ENCODE measurements at regions not wholly inside any gene's neighbourhood (a gene's known extent, or its start where the extent isn't known, plus 50 kb on each side); places are given as distances from the start of the nearest gene placed in this dataset.
"Not testable (repeated sequence)": the region's sequence is repeated elsewhere in the genome, so short reads cannot be mapped to it uniquely, and the experiment has no call there.

DNA sequence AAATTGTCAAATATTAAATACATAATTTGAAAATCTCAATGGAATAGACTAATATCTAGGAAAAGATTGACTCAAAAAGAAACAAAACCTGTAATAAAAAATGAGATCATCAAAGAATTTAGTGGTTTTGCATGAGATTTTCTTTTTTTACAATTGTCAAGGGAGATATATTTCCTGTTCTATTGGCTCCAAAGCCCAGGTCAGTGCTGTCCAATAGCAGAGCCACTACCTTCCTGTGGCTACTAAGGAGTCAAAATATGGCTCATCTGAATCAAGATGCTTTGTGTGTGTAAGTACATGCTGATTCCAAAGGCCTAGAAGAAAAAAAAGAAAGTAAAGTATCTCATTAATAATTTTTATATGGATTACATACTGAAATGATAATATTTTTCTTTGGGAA, 191.9 kb downstream of the C7orf25 start:
- H3K27ac ChIP-seq = no peak overlapping the region
- no peaks in the 10 kb centered on the region for H3K4me1 ChIP-seq
- DNase-seq (ENCODE audit: low spot score in 2 of 2) = no peak
- H3K9me3 ChIP-seq = no peaks in the 10 kb centered on the region
- H3K4me3 ChIP-seq = no peak overlapping the region
- TF ChIP-seq CTCF (IDR thresholded peaks at IDR 0.05) (no peak), POLR2AphosphoS5 (IDR thresholded peaks at IDR 0.05) (no peak), EP300 (IDR thresholded peaks at IDR 0.05) (no peak), POLR2A (IDR thresholded peaks at IDR 0.05) (no peak)
- H3K27me3 ChIP-seq = no peaks in the 10 kb centered on the region
- H3K36me3 ChIP-seq = no peaks in the 10 kb centered on the region

- not testable (repeated sequence) for H3K27me3 ChIP-seq; H3K4me1 ChIP-seq; H3K27ac ChIP-seq; H3K9me3 ChIP-seq; DNase-seq (ENCODE audit: low spot score in 2 of 2); H3K36me3 ChIP-seq; H3K4me3 ChIP-seq
- WGBS = 85% methylated on average over 2 of the region's 2 CpGs
Measured at GRCh38 chr7:42718466-42718865, 193.4 kb downstream of the C7orf25 start.

GRCh38 chr7:42714356-42714755, 197.5 kb downstream of the C7orf25 start:
- TF ChIP-seq EP300 (IDR thresholded peaks at IDR 0.05) = no peak
- no peak for TF ChIP-seq CTCF (IDR thresholded peaks at IDR 0.05)
- TF ChIP-seq POLR2A (IDR thresholded peaks at IDR 0.05) = no peak
- H3K27ac ChIP-seq = no peak overlapping the region
- H3K9me3 ChIP-seq = no peaks in the 10 kb centered on the region
- H3K4me1 ChIP-seq = no peaks in the 10 kb centered on the region
- no peaks in the 10 kb centered on the region for H3K27me3 ChIP-seq
- no peaks in the 10 kb centered on the region for H3K36me3 ChIP-seq
- H3K4me3 ChIP-seq = no peak overlapping the region
- no peak for DNase-seq (ENCODE audit: low spot score in 2 of 2)
- 47% methylated on average over 2 of the region's 2 CpGs for WGBS

GRCh38 chr7:42709284-42709683, 202.6 kb downstream of the C7orf25 start:
- Histone ChIP-seq H3K27ac (no peak overlapping the region), H3K9me3 (no peaks in the 10 kb centered on the region), H3K36me3 (no peaks in the 10 kb centered on the region), H3K27me3 (no peaks in the 10 kb centered on the region), H3K4me1 (no peaks in the 10 kb centered on the region), H3K4me3 (no peak overlapping the region)
- 86% methylated on average over 3 of the region's 3 CpGs for WGBS
- DNase-seq (ENCODE audit: low spot score in 2 of 2) = no peak
- TF ChIP-seq POLR2A (IDR thresholded peaks at IDR 0.05) (no peak), POLR2AphosphoS5 (IDR thresholded peaks at IDR 0.05) (no peak), CTCF (IDR thresholded peaks at IDR 0.05) (no peak), EP300 (IDR thresholded peaks at IDR 0.05) (no peak)

DNA sequence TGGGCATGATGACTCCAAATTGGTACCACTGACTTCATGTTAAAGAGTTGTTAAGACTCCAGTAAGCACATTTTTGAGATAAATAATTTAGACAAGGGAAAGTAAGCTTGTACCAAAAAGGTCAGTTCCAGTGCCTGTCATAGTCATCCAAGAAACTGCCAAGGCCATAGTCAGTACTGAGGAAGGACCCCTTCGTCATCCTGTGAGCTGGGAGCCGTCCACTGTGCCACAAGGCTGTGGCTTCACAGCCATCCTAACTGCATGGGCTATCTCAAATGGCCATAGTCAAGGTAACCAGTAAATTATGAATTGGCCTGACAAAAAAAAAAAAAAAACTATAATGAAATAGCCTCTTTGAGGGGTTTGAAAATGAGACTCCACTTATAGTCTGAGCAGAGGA, 207.2 kb downstream of the C7orf25 start:
- H3K4me1 ChIP-seq = peaks cover 3% of the 10 kb centered on the region
- H3K4me3 ChIP-seq = no peak overlapping the region
- no peak overlapping the region for H3K27ac ChIP-seq
- H3K27me3 ChIP-seq = no peaks in the 10 kb centered on the region
- no peak for TF ChIP-seq EP300 (IDR thresholded peaks at IDR 0.05)
- TF ChIP-seq CTCF (IDR thresholded peaks at IDR 0.05) = no peak
- no peak for TF ChIP-seq POLR2AphosphoS5 (IDR thresholded peaks at IDR 0.05)
- TF ChIP-seq POLR2A (IDR thresholded peaks at IDR 0.05) = no peak
- no peaks in the 10 kb centered on the region for H3K36me3 ChIP-seq
- DNase-seq (ENCODE audit: low spot score in 2 of 2) = no peak
- WGBS = 89% methylated on average over 2 of the region's 2 CpGs
- H3K9me3 ChIP-seq = no peaks in the 10 kb centered on the region

DNA sequence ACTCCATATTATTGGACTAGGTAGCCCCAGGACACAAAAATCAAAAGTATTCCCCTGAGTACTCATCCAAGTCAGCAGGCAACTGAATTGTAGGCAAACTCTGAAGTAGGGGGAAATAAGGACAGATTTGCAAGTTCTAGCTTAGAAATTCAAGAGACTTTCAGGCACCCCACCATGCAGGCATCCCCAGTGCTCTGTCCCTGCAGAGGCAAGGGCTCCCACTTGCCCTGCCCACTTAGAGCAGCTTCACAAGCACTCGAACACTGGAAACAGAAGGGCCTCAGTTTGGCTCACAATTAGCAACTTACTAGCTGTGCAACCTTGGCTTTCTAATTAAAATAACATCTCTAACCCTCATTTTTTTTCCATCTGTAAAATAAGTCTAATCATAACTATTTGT, 209.2 kb downstream of the C7orf25 start:
- Histone ChIP-seq H3K27ac (no peak overlapping the region), H3K27me3 (no peaks in the 10 kb centered on the region), H3K36me3 (no peaks in the 10 kb centered on the region), H3K9me3 (no peaks in the 10 kb centered on the region), H3K4me1 (peaks cover 3% of the 10 kb centered on the region), H3K4me3 (no peak overlapping the region)
- TF ChIP-seq POLR2A (IDR thresholded peaks at IDR 0.05) (no peak), EP300 (IDR thresholded peaks at IDR 0.05) (no peak), CTCF (IDR thresholded peaks at IDR 0.05) (no peak), POLR2AphosphoS5 (IDR thresholded peaks at IDR 0.05) (no peak)
- 93% methylated on average over 1 of the region's 1 CpG for WGBS
- no peak for DNase-seq (ENCODE audit: low spot score in 2 of 2)

All from suprapubic skin (tissue), 4 donors.